HG02840 (cell line): ENCODE measurements at regions not wholly inside any gene's neighbourhood (a gene's known extent, or its start where the extent isn't known, plus 50 kb on each side); places are given as distances from the start of the nearest gene placed in this dataset.
"Not testable (repeated sequence)": the region's sequence is repeated elsewhere in the genome, so short reads cannot be mapped to it uniquely, and the experiment has no call there.

Source experiments
- ATAC-seq: cut with Tn5 transposase; IDR thresholded peaks from one replicate; pipeline ENCODE4 v1.9.1; 2021; ENCODE audit warnings: mild to moderate bottlenecking, moderate library complexity, moderate number of reproducible peaks; ENCODE audit not compliant: unreplicated experiment, low FRiP score

- ATAC-seq = no peak
Measured at GRCh38 chr2:196513796-196514526, 125.6 kb upstream of the CCDC150 start.

GRCh38 chr2:196514641-196515040 lies 124.9 kb upstream of the CCDC150 start:
- no peak for ATAC-seq

- no peak for ATAC-seq
Measured at GRCh38 chr2:196515051-196515450, 124.5 kb upstream of the CCDC150 start.

GRCh38 chr2:196515608-196516007 lies 123.9 kb upstream of the CCDC150 start:
- no peak for ATAC-seq

GRCh38 chr2:196516564-196516963 lies 123.0 kb upstream of the CCDC150 start:
- no peak for ATAC-seq

- ATAC-seq = no peak
Measured at GRCh38 chr2:196520605-196521004, 118.9 kb upstream of the CCDC150 start.

GRCh38 chr2:196526981-196527725 lies 112.4 kb upstream of the CCDC150 start:
- ATAC-seq = not testable (repeated sequence)

- no peak for ATAC-seq
Measured at GRCh38 chr2:196528486-196529223, 110.9 kb upstream of the CCDC150 start.

- no peak for ATAC-seq
Measured at GRCh38 chr2:196530910-196531309, 108.6 kb upstream of the CCDC150 start.

- ATAC-seq = no peak
Measured at GRCh38 chr2:196533772-196534397, 105.6 kb upstream of the CCDC150 start.

GRCh38 chr2:196534495-196534894 lies 105.0 kb upstream of the CCDC150 start:
- no peak for ATAC-seq

- no peak for ATAC-seq
Measured at GRCh38 chr2:196535061-196535460, 104.5 kb upstream of the CCDC150 start.

- ATAC-seq = no peak
Measured at GRCh38 chr2:196535742-196536141, 103.8 kb upstream of the CCDC150 start.

GRCh38 chr2:196537311-196537710 lies 102.2 kb upstream of the CCDC150 start:
- no peak for ATAC-seq

- no peak for ATAC-seq
Measured at GRCh38 chr2:196538189-196538588, 101.3 kb upstream of the CCDC150 start.

GRCh38 chr2:196538646-196539045 lies 100.9 kb upstream of the CCDC150 start:
- ATAC-seq = no peak

- no peak for ATAC-seq
Measured at GRCh38 chr2:196544906-196545433, 94.5 kb upstream of the CCDC150 start.

GRCh38 chr2:196546151-196546919 lies 93.2 kb upstream of the CCDC150 start:
- no peak for ATAC-seq

GRCh38 chr2:196549052-196549451 lies 90.5 kb upstream of the CCDC150 start:
- ATAC-seq = no peak

- no peak for ATAC-seq
Measured at GRCh38 chr2:196551014-196551413, 88.5 kb upstream of the CCDC150 start.
